ENCODE measurements at regions not wholly inside any gene's neighbourhood (a gene's known extent, or its start where the extent isn't known, plus 50 kb on each side); places are given as distances from the start of the nearest gene placed in this dataset.

DNA sequence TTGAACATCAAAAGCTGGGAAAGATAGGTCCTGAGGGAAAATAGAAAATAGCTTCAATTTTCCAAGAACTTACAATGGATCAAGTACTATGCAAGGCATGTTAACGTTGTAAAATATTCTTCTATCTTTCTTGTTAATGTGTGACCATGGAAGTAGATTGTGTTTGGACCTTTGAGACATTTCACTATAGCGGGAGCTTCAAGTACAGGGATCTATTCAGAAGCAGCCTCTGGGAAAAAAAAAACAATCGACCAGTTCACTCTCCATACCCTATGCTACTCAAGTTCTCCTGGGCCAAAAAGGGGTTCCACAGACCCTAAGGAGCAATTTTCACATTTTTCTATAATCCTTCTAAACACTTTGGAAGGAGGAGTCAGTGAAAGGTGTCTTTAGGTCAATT is 54.1 kb upstream of the ATP10B start:
- Histone ChIP-seq H3K9me2 (ENCODE audit: insufficient read depth) (no peaks in the 10 kb centered on the region), H3K79me2 (ENCODE audit: insufficient read depth) (no peaks in the 10 kb centered on the region), H3F3A (ENCODE audit: insufficient read depth) (no peaks in the 10 kb centered on the region), H3K27me3 (replicated peaks; ENCODE audit: insufficient read depth) (no peaks in the 10 kb centered on the region), H3K4me2 (ENCODE audit: unreplicated experiment) (no peak overlapping the region), H3K9me3 (ENCODE audit: low read depth) (no peaks in the 10 kb centered on the region), H3K4me1 (ENCODE audit: insufficient read depth) (no peaks in the 10 kb centered on the region), H3K9ac (no peak overlapping the region), H2AFZ (no peak overlapping the region), H3K36me3 (ENCODE audit: low read depth) (no peaks in the 10 kb centered on the region), H3K4me3 (no peak overlapping the region), H4K20me1 (ENCODE audit: insufficient read depth) (no peaks in the 10 kb centered on the region), H3K27ac (no peak overlapping the region)
- 17 to 34% methylated on average over 3 of the region's 3 CpGs for WGBS, 2 experiments (ENCODE audit: low coverage in 1 of 2, low lambda C conversion rate in 2 of 2, missing lambda C conversion rate in 2 of 2)
- no peak for DNase-seq
- in situ Hi-C loops (cut with MboI), result no loop called here
- TF ChIP-seq EZH2 (IDR thresholded peaks at IDR 0.05; ENCODE audit: insufficient read depth, poor library complexity, severe bottlenecking) (no peak), EZH2phosphoT487 (IDR thresholded peaks at IDR 0.05; ENCODE audit: insufficient read depth, low read depth) (no peak)

DNA sequence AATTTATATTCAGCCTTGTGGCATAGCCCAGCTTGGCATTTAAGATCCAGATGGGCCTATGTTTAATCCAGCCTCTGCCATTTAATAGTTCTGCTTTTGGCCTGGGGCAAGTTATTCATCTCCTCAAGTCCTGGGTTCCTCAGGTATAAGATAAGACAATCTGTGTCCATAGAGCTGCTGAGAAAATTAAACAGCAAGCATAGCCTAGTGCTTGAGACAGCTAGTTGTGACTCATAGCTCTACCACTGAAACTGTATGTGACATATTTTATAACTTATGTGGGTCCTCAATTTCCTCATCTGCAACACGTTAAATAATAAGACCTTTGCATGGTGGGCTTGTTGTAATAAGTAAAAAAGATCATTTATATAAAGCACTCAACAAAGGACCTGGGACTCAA is 53.3 kb upstream of the ATP10B start:
- H3K4me1 ChIP-seq (ENCODE audit: insufficient read depth), result no peaks in the 10 kb centered on the region
- H3K4me3 ChIP-seq, result no peak overlapping the region
- no peak for DNase-seq
- no peaks in the 10 kb centered on the region for H3F3A ChIP-seq (ENCODE audit: insufficient read depth)
- no peaks in the 10 kb centered on the region for H3K27me3 ChIP-seq (replicated peaks; ENCODE audit: insufficient read depth)
- in situ Hi-C loops (cut with MboI), result no loop called here
- no peaks in the 10 kb centered on the region for H3K9me2 ChIP-seq (ENCODE audit: insufficient read depth)
- H3K27ac ChIP-seq, result no peak overlapping the region
- no peak overlapping the region for H3K4me2 ChIP-seq (ENCODE audit: unreplicated experiment)
- H3K9me3 ChIP-seq (ENCODE audit: low read depth), result no peaks in the 10 kb centered on the region
- 25% methylated on average over 1 of the region's 1 CpG for WGBS, 2 experiments (ENCODE audit: low coverage in 1 of 2, low lambda C conversion rate in 2 of 2, missing lambda C conversion rate in 2 of 2)
- H3K36me3 ChIP-seq (ENCODE audit: low read depth), result no peaks in the 10 kb centered on the region
- no peak for TF ChIP-seq EZH2phosphoT487 (IDR thresholded peaks at IDR 0.05; ENCODE audit: insufficient read depth, low read depth)
- TF ChIP-seq EZH2 (IDR thresholded peaks at IDR 0.05; ENCODE audit: insufficient read depth, poor library complexity, severe bottlenecking), result no peak
- H3K79me2 ChIP-seq (ENCODE audit: insufficient read depth), result no peaks in the 10 kb centered on the region
- no peaks in the 10 kb centered on the region for H4K20me1 ChIP-seq (ENCODE audit: insufficient read depth)
- no peak overlapping the region for H3K9ac ChIP-seq
- no peak overlapping the region for H2AFZ ChIP-seq

DNA sequence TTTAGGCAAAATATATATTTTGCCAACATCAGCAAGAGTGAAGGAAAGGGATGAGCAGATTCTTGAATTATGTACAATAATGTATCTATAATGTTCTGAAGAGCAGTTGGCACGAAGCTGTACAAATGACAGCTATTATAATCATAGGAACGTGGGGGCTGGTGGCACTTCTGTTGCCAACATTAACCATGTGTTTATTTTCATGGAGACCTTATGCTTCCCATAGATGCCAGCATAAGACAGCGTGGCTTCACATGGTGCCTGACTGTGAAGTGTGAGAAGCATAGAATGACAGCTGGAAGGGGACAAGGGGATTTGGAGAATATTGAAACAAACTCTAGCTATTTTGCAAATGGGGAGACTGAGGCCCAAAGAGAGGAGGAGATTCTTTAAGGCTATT is 52.6 kb upstream of the ATP10B start:
- H3K27me3 ChIP-seq (replicated peaks; ENCODE audit: insufficient read depth), result no peaks in the 10 kb centered on the region
- no peaks in the 10 kb centered on the region for H4K20me1 ChIP-seq (ENCODE audit: insufficient read depth)
- no peaks in the 10 kb centered on the region for H3K4me1 ChIP-seq (ENCODE audit: insufficient read depth)
- no peaks in the 10 kb centered on the region for H3K9me2 ChIP-seq (ENCODE audit: insufficient read depth)
- no peaks in the 10 kb centered on the region for H3K79me2 ChIP-seq (ENCODE audit: insufficient read depth)
- no peak overlapping the region for H2AFZ ChIP-seq
- no peak overlapping the region for H3K4me2 ChIP-seq (ENCODE audit: unreplicated experiment)
- DNase-seq, result no peak
- no peaks in the 10 kb centered on the region for H3K9me3 ChIP-seq (ENCODE audit: low read depth)
- H3K4me3 ChIP-seq, result no peak overlapping the region
- TF ChIP-seq EZH2phosphoT487 (IDR thresholded peaks at IDR 0.05; ENCODE audit: insufficient read depth, low read depth) (no peak), EZH2 (IDR thresholded peaks at IDR 0.05; ENCODE audit: insufficient read depth, poor library complexity, severe bottlenecking) (no peak)
- H3K27ac ChIP-seq, result no peak overlapping the region
- H3K9ac ChIP-seq, result no peak overlapping the region
- no peaks in the 10 kb centered on the region for H3K36me3 ChIP-seq (ENCODE audit: low read depth)
- in situ Hi-C loops (cut with MboI), result no loop called here
- 14% methylated on average over 3 of the region's 3 CpGs for WGBS, 2 experiments (ENCODE audit: low coverage in 1 of 2, low lambda C conversion rate in 2 of 2, missing lambda C conversion rate in 2 of 2)
- no peaks in the 10 kb centered on the region for H3F3A ChIP-seq (ENCODE audit: insufficient read depth)

DNA sequence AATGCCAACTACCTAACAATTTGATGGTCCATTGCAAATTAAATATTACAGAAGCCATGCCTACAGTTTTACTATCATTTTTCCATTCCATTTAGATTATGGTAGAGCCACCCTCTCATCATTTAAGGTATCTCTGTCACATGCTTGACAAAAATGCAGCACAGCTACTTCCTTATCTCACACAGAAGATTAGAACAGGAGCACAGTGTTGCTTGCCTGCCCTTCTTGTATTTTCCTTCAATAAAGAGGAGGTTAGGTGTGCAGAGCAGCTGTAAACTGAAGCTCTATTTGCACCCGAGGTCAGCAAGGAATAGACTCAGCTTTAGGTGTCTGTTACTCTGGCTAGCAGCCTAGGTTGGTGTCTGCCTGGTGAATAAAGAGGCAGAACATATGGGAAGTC is 51.5 kb upstream of the ATP10B start:
- H3K9me2 ChIP-seq (ENCODE audit: insufficient read depth), result no peaks in the 10 kb centered on the region
- no peak overlapping the region for H3K4me2 ChIP-seq (ENCODE audit: unreplicated experiment)
- in situ Hi-C loops (cut with MboI), result no loop called here
- TF ChIP-seq EZH2 (IDR thresholded peaks at IDR 0.05; ENCODE audit: insufficient read depth, poor library complexity, severe bottlenecking) (no peak), EZH2phosphoT487 (IDR thresholded peaks at IDR 0.05; ENCODE audit: insufficient read depth, low read depth) (no peak)
- 3 to 9% methylated on average over 1 of the region's 1 CpG for WGBS, 2 experiments (ENCODE audit: low coverage in 1 of 2, low lambda C conversion rate in 2 of 2, missing lambda C conversion rate in 2 of 2)
- no peak overlapping the region for H2AFZ ChIP-seq
- no peaks in the 10 kb centered on the region for H3K4me1 ChIP-seq (ENCODE audit: insufficient read depth)
- no peak overlapping the region for H3K4me3 ChIP-seq
- H3K27me3 ChIP-seq (replicated peaks; ENCODE audit: insufficient read depth), result no peaks in the 10 kb centered on the region
- H4K20me1 ChIP-seq (ENCODE audit: insufficient read depth), result no peaks in the 10 kb centered on the region
- no peak overlapping the region for H3K27ac ChIP-seq
- no peak for DNase-seq
- H3K9me3 ChIP-seq (ENCODE audit: low read depth), result no peaks in the 10 kb centered on the region
- no peak overlapping the region for H3K9ac ChIP-seq
- H3K36me3 ChIP-seq (ENCODE audit: low read depth), result no peaks in the 10 kb centered on the region
- H3F3A ChIP-seq (ENCODE audit: insufficient read depth), result no peaks in the 10 kb centered on the region
- no peaks in the 10 kb centered on the region for H3K79me2 ChIP-seq (ENCODE audit: insufficient read depth)

DNA sequence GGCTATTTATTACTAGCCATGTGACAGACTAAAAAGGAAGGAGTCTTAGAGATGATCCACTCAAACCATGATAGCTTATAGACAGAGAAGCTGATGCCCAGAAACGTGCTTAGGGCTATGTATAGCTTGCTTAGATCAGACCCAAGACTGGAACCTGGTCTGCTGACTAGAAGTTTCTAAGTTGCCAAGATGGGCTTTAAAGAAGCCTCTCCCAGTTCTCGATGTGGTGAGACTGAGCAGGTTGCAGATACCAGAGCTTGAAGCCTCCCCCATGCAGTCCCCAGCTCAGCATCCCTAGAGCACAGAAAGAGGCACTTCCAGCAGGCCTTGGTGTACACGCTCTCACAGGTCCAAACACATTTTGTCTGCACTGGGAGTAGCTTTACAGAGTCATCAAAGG is 51.1 kb upstream of the ATP10B start:
- Histone ChIP-seq H3K79me2 (ENCODE audit: insufficient read depth) (no peaks in the 10 kb centered on the region), H3K9ac (no peak overlapping the region), H3K4me3 (no peak overlapping the region), H3F3A (ENCODE audit: insufficient read depth) (no peaks in the 10 kb centered on the region), H3K27ac (no peak overlapping the region), H4K20me1 (ENCODE audit: insufficient read depth) (no peaks in the 10 kb centered on the region), H3K36me3 (ENCODE audit: low read depth) (no peaks in the 10 kb centered on the region), H3K4me1 (ENCODE audit: insufficient read depth) (no peaks in the 10 kb centered on the region), H3K9me3 (ENCODE audit: low read depth) (no peaks in the 10 kb centered on the region), H3K9me2 (ENCODE audit: insufficient read depth) (no peaks in the 10 kb centered on the region), H3K27me3 (replicated peaks; ENCODE audit: insufficient read depth) (no peaks in the 10 kb centered on the region), H2AFZ (no peak overlapping the region), H3K4me2 (ENCODE audit: unreplicated experiment) (no peak overlapping the region)
- in situ Hi-C loops (cut with MboI), result no loop called here
- WGBS, 2 experiments (ENCODE audit: low coverage in 1 of 2, low lambda C conversion rate in 2 of 2, missing lambda C conversion rate in 2 of 2), result 8 to 13% methylated on average over 3 of the region's 3 CpGs
- no peak for DNase-seq
- TF ChIP-seq EZH2phosphoT487 (IDR thresholded peaks at IDR 0.05; ENCODE audit: insufficient read depth, low read depth) (no peak), EZH2 (IDR thresholded peaks at IDR 0.05; ENCODE audit: insufficient read depth, poor library complexity, severe bottlenecking) (no peak)

All from GM23248 (cell line).